Hematopoietic multipotent progenitor cell treated with erythropoietin and hydrocortisone succinate and interleukin-3 and kit ligand, for 4 days (in vitro differentiated cells): ENCODE measurements at regions not wholly inside any gene's neighbourhood (a gene's known extent, or its start where the extent isn't known, plus 50 kb on each side); places are given as distances from the start of the nearest gene placed in this dataset.

ENCODE experiments used
- DNase-seq: peaks from one replicate; pipeline ENCODE4 v3.0.0-alpha.2; 2015

GRCh38 chr19:30729451-30729850, 357.3 kb downstream of the ZNF536 start:
- peak; percentile 6 for DNase-seq

- no peak for DNase-seq
These were observed 350.6 kb downstream of the ZNF536 start for GRCh38 chr19:30722761-30723160.

- no peak for DNase-seq
These were observed 350.0 kb downstream of the ZNF536 start for GRCh38 chr19:30722186-30722585.

GRCh38 chr19:30719999-30720345, 347.8 kb downstream of the ZNF536 start:
- peak; percentile 29 for DNase-seq

- peak; percentile 64 for DNase-seq
These were observed 347.2 kb downstream of the ZNF536 start for GRCh38 chr19:30719189-30719998.

GRCh38 chr19:30718707-30719106, 346.5 kb downstream of the ZNF536 start:
- no peak for DNase-seq

GRCh38 chr19:30718014-30718413, 345.8 kb downstream of the ZNF536 start:
- no peak for DNase-seq

GRCh38 chr19:30717381-30717780, 345.2 kb downstream of the ZNF536 start:
- no peak for DNase-seq

- DNase-seq = no peak
These were observed 340.5 kb downstream of the ZNF536 start for GRCh38 chr19:30712431-30713337.

GRCh38 chr19:30711826-30712225, 339.6 kb downstream of the ZNF536 start:
- no peak for DNase-seq

- DNase-seq = no peak
These were observed 339.1 kb downstream of the ZNF536 start for GRCh38 chr19:30711296-30711695.

GRCh38 chr19:30710721-30711120, 338.5 kb downstream of the ZNF536 start:
- no peak for DNase-seq

GRCh38 chr19:30708416-30709178, 336.4 kb downstream of the ZNF536 start:
- no peak for DNase-seq

GRCh38 chr19:30704771-30705330, 332.7 kb downstream of the ZNF536 start:
- DNase-seq = no peak

- DNase-seq = no peak
These were observed 331.5 kb downstream of the ZNF536 start for GRCh38 chr19:30703645-30704044.

GRCh38 chr19:30701178-30701577, 329.0 kb downstream of the ZNF536 start:
- no peak for DNase-seq

GRCh38 chr19:30699871-30700280, 327.7 kb downstream of the ZNF536 start:
- no peak for DNase-seq

GRCh38 chr19:30696514-30696913, 324.3 kb downstream of the ZNF536 start:
- DNase-seq = peak; percentile 54

GRCh38 chr19:30695171-30695875, 323.1 kb downstream of the ZNF536 start:
- peak; percentile 12 for DNase-seq

- no peak for DNase-seq
These were observed 322.1 kb downstream of the ZNF536 start for GRCh38 chr19:30694156-30694755.

GRCh38 chr19:30692879-30693503, 320.8 kb downstream of the ZNF536 start:
- DNase-seq = no peak
